ENCODE measurements at regions not wholly inside any gene's neighbourhood (a gene's known extent, or its start where the extent isn't known, plus 50 kb on each side); places are given as distances from the start of the nearest gene placed in this dataset.

DNA sequence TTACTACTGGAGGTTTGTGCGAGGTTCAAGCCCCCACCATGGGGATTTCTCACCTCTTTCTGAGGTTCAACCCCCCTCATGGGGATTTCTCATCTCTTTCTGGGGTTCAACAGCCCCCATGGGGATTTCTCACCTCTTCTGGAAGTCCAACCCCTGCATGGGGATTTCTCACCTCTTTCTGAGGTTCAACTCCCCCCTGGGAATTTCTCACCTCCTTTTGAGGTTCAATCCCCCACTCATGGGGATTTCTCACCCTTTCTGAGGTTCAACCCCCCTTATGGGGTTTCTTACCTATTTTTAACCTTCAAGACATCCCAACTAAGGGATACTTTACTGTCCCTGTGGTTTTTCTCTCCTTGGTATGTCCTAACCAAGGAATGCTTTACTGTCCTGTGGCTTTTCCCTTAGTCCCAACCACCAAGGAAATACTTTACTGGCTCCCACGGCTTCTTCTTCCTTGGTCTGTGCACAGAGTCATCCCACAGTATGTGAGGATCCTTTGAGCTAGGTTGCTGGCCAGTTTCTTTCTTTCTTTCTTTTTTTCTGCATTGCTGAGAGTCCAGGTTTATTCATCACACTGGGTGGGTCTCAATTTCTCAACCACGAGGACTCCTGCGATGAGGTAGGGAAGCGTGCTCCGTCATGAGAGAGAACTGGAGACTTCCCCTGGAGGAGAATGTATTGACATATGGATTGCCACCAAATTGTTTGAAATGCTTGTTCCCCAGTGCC lies 2140.2 kb downstream of the TP53TG3F start:
- TF ChIP-seq, protein P1, sequence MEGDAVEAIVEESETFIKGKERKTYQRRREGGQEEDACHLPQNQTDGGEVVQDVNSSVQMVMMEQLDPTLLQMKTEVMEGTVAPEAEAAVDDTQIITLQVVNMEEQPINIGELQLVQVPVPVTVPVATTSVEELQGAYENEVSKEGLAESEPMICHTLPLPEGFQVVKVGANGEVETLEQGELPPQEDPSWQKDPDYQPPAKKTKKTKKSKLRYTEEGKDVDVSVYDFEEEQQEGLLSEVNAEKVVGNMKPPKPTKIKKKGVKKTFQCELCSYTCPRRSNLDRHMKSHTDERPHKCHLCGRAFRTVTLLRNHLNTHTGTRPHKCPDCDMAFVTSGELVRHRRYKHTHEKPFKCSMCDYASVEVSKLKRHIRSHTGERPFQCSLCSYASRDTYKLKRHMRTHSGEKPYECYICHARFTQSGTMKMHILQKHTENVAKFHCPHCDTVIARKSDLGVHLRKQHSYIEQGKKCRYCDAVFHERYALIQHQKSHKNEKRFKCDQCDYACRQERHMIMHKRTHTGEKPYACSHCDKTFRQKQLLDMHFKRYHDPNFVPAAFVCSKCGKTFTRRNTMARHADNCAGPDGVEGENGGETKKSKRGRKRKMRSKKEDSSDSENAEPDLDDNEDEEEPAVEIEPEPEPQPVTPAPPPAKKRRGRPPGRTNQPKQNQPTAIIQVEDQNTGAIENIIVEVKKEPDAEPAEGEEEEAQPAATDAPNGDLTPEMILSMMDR (IDR thresholded peaks at IDR 0.05; ENCODE audit: low read depth, low read length, poor library complexity, severe bottlenecking) = no peak
- TF ChIP-seq EZH2phosphoT487 (IDR thresholded peaks at IDR 0.05; ENCODE audit: borderline replicate concordance, low read length) = no peak

Data from DOHH2 (cell line).